ENCODE measurements at regions not wholly inside any gene's neighbourhood (a gene's known extent, or its start where the extent isn't known, plus 50 kb on each side); places are given as distances from the start of the nearest gene placed in this dataset.
"Not testable (repeated sequence)": the region's sequence is repeated elsewhere in the genome, so short reads cannot be mapped to it uniquely, and the experiment has no call there.

- DNase-seq: no peak
Measured at GRCh38 chr5:99879791-99880511, 655.2 kb upstream of the FAM174A start.

GRCh38 chr5:99878830-99879229 is 656.3 kb upstream of the FAM174A start:
- DNase-seq: no peak

- no peak for DNase-seq
Measured at GRCh38 chr5:99866740-99867139, 668.4 kb upstream of the FAM174A start.

GRCh38 chr5:99865159-99865558 is 670.0 kb upstream of the FAM174A start:
- no peak for DNase-seq

- no peak for DNase-seq
Measured at GRCh38 chr5:99835791-99836190, 699.4 kb upstream of the FAM174A start.

GRCh38 chr5:99827136-99827535 is 708.0 kb upstream of the FAM174A start:
- DNase-seq: no peak

GRCh38 chr5:99817796-99818195 is 717.4 kb upstream of the FAM174A start:
- DNase-seq: no peak

GRCh38 chr5:99814321-99815063 is 720.7 kb upstream of the FAM174A start:
- DNase-seq: no peak

GRCh38 chr5:99808657-99809230 is 726.4 kb upstream of the FAM174A start:
- DNase-seq: no peak

- DNase-seq: no peak
Measured at GRCh38 chr5:99807346-99807745, 727.8 kb upstream of the FAM174A start.

- no peak for DNase-seq
Measured at GRCh38 chr5:99795031-99795430, 740.1 kb upstream of the FAM174A start.

- no peak for DNase-seq
Measured at GRCh38 chr5:99788482-99788881, 746.7 kb upstream of the FAM174A start.

GRCh38 chr5:99775189-99775588 is 760.0 kb upstream of the FAM174A start:
- DNase-seq: no peak

GRCh38 chr5:99773290-99773689 is 761.9 kb upstream of the FAM174A start:
- DNase-seq: no peak

- no peak for DNase-seq
Measured at GRCh38 chr5:99771296-99771695, 763.9 kb upstream of the FAM174A start.

GRCh38 chr5:99765011-99765410 is 770.2 kb upstream of the FAM174A start:
- no peak for DNase-seq

GRCh38 chr5:99763021-99763774 is 772.0 kb upstream of the FAM174A start:
- DNase-seq: no peak

- no peak for DNase-seq
Measured at GRCh38 chr5:99747342-99747741, 787.8 kb upstream of the FAM174A start.

- not testable (repeated sequence) for DNase-seq
Measured at GRCh38 chr5:99733146-99733545, 802.0 kb upstream of the FAM174A start.

GRCh38 chr5:99730653-99731052 is 801.8 kb upstream of the CHD1 start:
- not testable (repeated sequence) for DNase-seq

- DNase-seq: no peak
Measured at GRCh38 chr5:99724732-99725290, 796.0 kb upstream of the CHD1 start.

- DNase-seq: no peak
Measured at GRCh38 chr5:99721506-99721905, 792.7 kb upstream of the CHD1 start.

- no peak for DNase-seq
Measured at GRCh38 chr5:99715921-99716320, 787.1 kb upstream of the CHD1 start.
